Caco-2 (cell line): ENCODE measurements at regions not wholly inside any gene's neighbourhood (a gene's known extent, or its start where the extent isn't known, plus 50 kb on each side); places are given as distances from the start of the nearest gene placed in this dataset.
"Not testable (repeated sequence)": the region's sequence is repeated elsewhere in the genome, so short reads cannot be mapped to it uniquely, and the experiment has no call there.

Source experiments
- BruUV-seq: library from RNA; stranded (reverse); fragments of 400-500 nt; replicated peaks from 2 replicates; lab custom pipeline; 2021; lab: Mats Ljungman, UMichigan
- CTCF ChIA-PET: fragments of 300-600 bp; sonication (Branson Sonifier 250); formaldehyde crosslinking; loops from one replicate; lab custom pipeline; 2022; ENCODE audit warnings: antibody characterized with exemption; lab: Charles Lee
- POLR2A ChIA-PET: fragments of 300-600 bp; sonication (Branson Sonifier 250); formaldehyde crosslinking; loops from one replicate; lab custom pipeline; 2022; ENCODE audit warnings: antibody characterized with exemption; lab: Charles Lee
- DNase-seq, 2 experiments: peaks; one replicate each; pipeline versions ENCODE4 v3.0.0 to v3.0.0-alpha.2; 2020 to 2022
- H3K27me3 ChIP-seq: replicated peaks from 2 replicates; pipeline ENCODE4 v1.6.0; 2011; ENCODE audit warnings: low read length; ENCODE audit not compliant: control insufficient read depth, insufficient read depth
- H3K36me3 ChIP-seq: 2 replicates; pipeline ENCODE4 v1.5.1; 2011; ENCODE audit warnings: low read length; ENCODE audit not compliant: control insufficient read depth, insufficient read depth
- H3K4me1 ChIP-seq: fragments of 250-450 bp; sonication (Bioruptor Pico); 2 replicates; pipeline ENCODE4 v1.5.1; 2020; ENCODE audit warnings: mild to moderate bottlenecking
- H3K4me3 ChIP-seq: 2 replicates; pipeline ENCODE4 v1.5.1; 2011; ENCODE audit warnings: low read depth, mild to moderate bottlenecking, control low read depth, low read length
- H3K9me3 ChIP-seq: fragments of 250-450 bp; sonication (Bioruptor Pico); 2 replicates; pipeline ENCODE4 v1.5.1; 2020; ENCODE audit warnings: mild to moderate bottlenecking, moderate library complexity
- H3K27ac Mint-ChIP-seq: one replicate; pipeline ENCODE4 v1.8.0; 2022; ENCODE audit warnings: mixed read lengths; ENCODE audit not compliant: unreplicated experiment
- H3K27me3 Mint-ChIP-seq: one replicate; pipeline ENCODE4 v1.8.0; 2022; ENCODE audit warnings: mixed read lengths; ENCODE audit not compliant: insufficient read depth, unreplicated experiment
- H3K36me3 Mint-ChIP-seq: one replicate; pipeline ENCODE4 v1.8.0; 2022; ENCODE audit warnings: mild to moderate bottlenecking, mixed read lengths; ENCODE audit not compliant: insufficient read depth, unreplicated experiment
- H3K4me1 Mint-ChIP-seq: one replicate; pipeline ENCODE4 v1.8.0; 2022; ENCODE audit warnings: low read depth, mixed read lengths; ENCODE audit not compliant: unreplicated experiment
- H3K4me3 Mint-ChIP-seq: one replicate; pipeline ENCODE4 v1.8.0; 2022; ENCODE audit warnings: mild to moderate bottlenecking, moderate library complexity, mixed read lengths; ENCODE audit not compliant: unreplicated experiment
- H3K9me3 Mint-ChIP-seq: one replicate; pipeline ENCODE4 v1.8.0; 2022; ENCODE audit warnings: mixed read lengths; ENCODE audit not compliant: unreplicated experiment
- CTCF ChIP-seq, 2 experiments: fragments of 200-600 bp in 1 of 2; IDR thresholded peaks; 1 replicate in 1 of 2; 2 replicates in 1 of 2; pipeline versions ENCODE4 v1.5.1 to v1.8.0; 2011 to 2022; ENCODE audit warnings: antibody characterized with exemption in 1 of 2, control low read depth in 1 of 2, inconsistent platforms in 1 of 2, low read depth in 1 of 2, low read length in 1 of 2, mild to moderate bottlenecking in 1 of 2, moderate library complexity in 1 of 2; ENCODE audit not compliant: insufficient read depth in 1 of 2, severe bottlenecking in 1 of 2, unreplicated experiment in 1 of 2
- intact Hi-C: fragments of 100-400 bp; cut with micrococcal nuclease; formaldehyde crosslinking; loops from one replicate; pipeline ENCODE4 v1.10.0; 2022; ENCODE audit not compliant: unreplicated experiment

GRCh38 chr14:40025101-40025500 lies 592.9 kb upstream of the FBXO33 start:
- Mint-ChIP-seq H3K27me3 (no peaks in the 10 kb centered on the region), H3K4me1 (no peaks in the 10 kb centered on the region), H3K27ac (no peak overlapping the region), H3K4me3 (no peak overlapping the region), H3K9me3 (no peaks in the 10 kb centered on the region), H3K36me3 (no peaks in the 10 kb centered on the region)
- Histone ChIP-seq H3K4me1 (no peaks in the 10 kb centered on the region), H3K4me3 (no peak overlapping the region), H3K9me3 (no peaks in the 10 kb centered on the region; the same call in none of the 2 replicates), H3K27me3 (no peaks in the 10 kb centered on the region), H3K36me3 (no peaks in the 10 kb centered on the region)
- no TSS peak for BruUV-seq
- ChIA-PET CTCF (no interaction called here), POLR2A (no interaction called here)
- TF ChIP-seq CTCF (IDR thresholded peaks at IDR 0.05; ENCODE audit: insufficient read depth in 1 of 2, low read depth in 1 of 2, low read length in 1 of 2, severe bottlenecking in 1 of 2, unreplicated experiment in 1 of 2), result no peak
- intact Hi-C loops, result no loop called here
- DNase-seq, result no peak

GRCh38 chr14:40010961-40011360 lies 578.7 kb upstream of the FBXO33 start:
- Histone ChIP-seq H3K36me3 (no peaks in the 10 kb centered on the region), H3K4me1 (no peaks in the 10 kb centered on the region), H3K27me3 (no peaks in the 10 kb centered on the region), H3K9me3 (no peaks in the 10 kb centered on the region), H3K4me3 (no peak overlapping the region)
- ChIA-PET CTCF (no interaction called here), POLR2A (no interaction called here)
- H3K4me3 Mint-ChIP-seq, result no peak overlapping the region
- no peak overlapping the region for H3K27ac Mint-ChIP-seq
- H3K9me3 Mint-ChIP-seq, result no peaks in the 10 kb centered on the region
- no peaks in the 10 kb centered on the region for H3K27me3 Mint-ChIP-seq
- TF ChIP-seq CTCF (IDR thresholded peaks at IDR 0.05; ENCODE audit: insufficient read depth in 1 of 2, low read depth in 1 of 2, low read length in 1 of 2, severe bottlenecking in 1 of 2, unreplicated experiment in 1 of 2), result no peak
- H3K36me3 Mint-ChIP-seq, result no peaks in the 10 kb centered on the region
- DNase-seq, result no peak
- no TSS peak for BruUV-seq
- H3K4me1 Mint-ChIP-seq, result no peaks in the 10 kb centered on the region
- intact Hi-C loops, result no loop called here

GRCh38 chr14:40009771-40010170 lies 577.5 kb upstream of the FBXO33 start:
- H3K9me3 Mint-ChIP-seq, result no peaks in the 10 kb centered on the region

GRCh38 chr14:40008345-40008744 lies 576.1 kb upstream of the FBXO33 start:
- H3K4me1 Mint-ChIP-seq, H3K4me3 Mint-ChIP-seq, H3K9me3 Mint-ChIP-seq, CTCF ChIA-PET, H3K36me3 Mint-ChIP-seq, H3K4me3 ChIP-seq, DNase-seq, H3K27me3 ChIP-seq, H3K36me3 ChIP-seq, H3K27me3 Mint-ChIP-seq, BruUV-seq, H3K27ac Mint-ChIP-seq, H3K9me3 ChIP-seq, POLR2A ChIA-PET, H3K4me1 ChIP-seq, intact Hi-C loops: not testable (repeated sequence)

More at GRCh38 chr14:40009771-40010170, 577.5 kb upstream of the FBXO33 start:
- H3K4me1 Mint-ChIP-seq, result no peaks in the 10 kb centered on the region
- H3K27ac Mint-ChIP-seq, result no peak overlapping the region
- H3K4me3 Mint-ChIP-seq, result no peak overlapping the region
- no peak overlapping the region for H3K4me3 ChIP-seq
- no peaks in the 10 kb centered on the region for H3K36me3 Mint-ChIP-seq
- TF ChIP-seq CTCF (IDR thresholded peaks at IDR 0.05; ENCODE audit: insufficient read depth in 1 of 2, low read depth in 1 of 2, low read length in 1 of 2, severe bottlenecking in 1 of 2, unreplicated experiment in 1 of 2), result no peak
- no TSS peak for BruUV-seq
- intact Hi-C loops, result no loop called here
- H3K4me1 ChIP-seq, result no peaks in the 10 kb centered on the region
- no peaks in the 10 kb centered on the region for H3K9me3 ChIP-seq
- ChIA-PET CTCF (no interaction called here), POLR2A (no interaction called here)
- no peaks in the 10 kb centered on the region for H3K36me3 ChIP-seq
- H3K27me3 ChIP-seq, result no peaks in the 10 kb centered on the region
- H3K27me3 Mint-ChIP-seq, result no peaks in the 10 kb centered on the region
- no peak for DNase-seq
